ENCODE measurements at regions not wholly inside any gene's neighbourhood (a gene's known extent, or its start where the extent isn't known, plus 50 kb on each side); places are given as distances from the start of the nearest gene placed in this dataset.

DNA sequence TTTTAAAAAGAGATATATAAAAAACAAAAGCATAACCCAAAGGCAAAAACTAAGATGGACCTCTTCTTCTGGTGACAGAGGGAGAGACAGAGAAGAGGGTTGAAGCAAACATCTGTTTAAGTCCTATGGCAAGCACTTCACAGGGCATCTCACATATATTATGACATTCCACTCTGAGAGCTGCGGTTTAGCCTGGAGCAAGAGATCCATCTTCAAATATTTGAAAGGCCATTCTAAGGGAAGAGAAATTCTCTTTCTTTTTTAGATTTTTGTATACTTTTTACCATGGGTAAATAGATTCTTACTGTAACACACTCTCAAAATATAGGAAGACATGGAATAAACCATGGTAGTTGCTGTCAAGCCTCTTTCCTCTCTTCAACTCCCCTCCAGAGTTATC lies 204.1 kb downstream of the GXYLT1 start:
- FAIRE-seq, result no peak
- no peak for DNase-seq (ENCODE audit: low read depth, low spot score)
- no peak for ATAC-seq

More for the DNA sequence above, 204.1 kb downstream of the GXYLT1 start:
- H2AFZ ChIP-seq (ENCODE audit: control insufficient read depth, low read depth, low read length), result no peak overlapping the region
- intact Hi-C loops (cut with micrococcal nuclease; ENCODE audit: unreplicated experiment), result no loop called here
- no peaks in the 10 kb centered on the region; the same call in 2 of the 3 replicates for H3K9me3 ChIP-seq (replicated peaks; ENCODE audit: control insufficient read depth, insufficient read depth, low read length)
- CTCF ChIA-PET, result no interaction called here
- in situ Hi-C loops (cut with MboI), result no loop called here
- BruUV-seq (replicated peaks), result no TSS peak
- 88% methylated on average over 1 of the region's 1 CpG for WGBS (ENCODE audit: insufficient coverage, insufficient replicate concordance, low lambda C conversion rate, missing lambda C conversion rate)
- no peaks in the 10 kb centered on the region for H4K20me1 ChIP-seq (ENCODE audit: control insufficient read depth, insufficient read depth)
- no peaks in the 10 kb centered on the region for H3K79me2 ChIP-seq (ENCODE audit: control insufficient read depth, insufficient read depth, low read length)
- TF ChIP-seq POU2F2 (IDR thresholded peaks at IDR 0.05; ENCODE audit: borderline replicate concordance, low read depth, low read length) (no peak), GABPA (IDR thresholded peaks at IDR 0.05; ENCODE audit: low read depth) (no peak), MEF2B (IDR thresholded peaks at IDR 0.05; ENCODE audit: partially characterized antibody, poor library complexity, severe bottlenecking) (no peak), HDGF (IDR thresholded peaks at IDR 0.05) (no peak), ETV6 (conservative IDR thresholded peaks at IDR 0.05 in 1 of 2, IDR thresholded peaks at IDR 0.05 in 1 of 2; ENCODE audit: borderline replicate concordance in 1 of 2, low read depth in 1 of 2) (no peak), SIX5 (IDR thresholded peaks at IDR 0.05; ENCODE audit: low read depth, low read length, severe bottlenecking) (no peak), TCF12 (IDR thresholded peaks at IDR 0.05; ENCODE audit: low read depth, low read length) (no peak), NR2C1 (IDR thresholded peaks at IDR 0.05) (no peak), PML (IDR thresholded peaks at IDR 0.05; ENCODE audit: low read length) (no peak)
- TF ChIP-seq, protein P1, sequence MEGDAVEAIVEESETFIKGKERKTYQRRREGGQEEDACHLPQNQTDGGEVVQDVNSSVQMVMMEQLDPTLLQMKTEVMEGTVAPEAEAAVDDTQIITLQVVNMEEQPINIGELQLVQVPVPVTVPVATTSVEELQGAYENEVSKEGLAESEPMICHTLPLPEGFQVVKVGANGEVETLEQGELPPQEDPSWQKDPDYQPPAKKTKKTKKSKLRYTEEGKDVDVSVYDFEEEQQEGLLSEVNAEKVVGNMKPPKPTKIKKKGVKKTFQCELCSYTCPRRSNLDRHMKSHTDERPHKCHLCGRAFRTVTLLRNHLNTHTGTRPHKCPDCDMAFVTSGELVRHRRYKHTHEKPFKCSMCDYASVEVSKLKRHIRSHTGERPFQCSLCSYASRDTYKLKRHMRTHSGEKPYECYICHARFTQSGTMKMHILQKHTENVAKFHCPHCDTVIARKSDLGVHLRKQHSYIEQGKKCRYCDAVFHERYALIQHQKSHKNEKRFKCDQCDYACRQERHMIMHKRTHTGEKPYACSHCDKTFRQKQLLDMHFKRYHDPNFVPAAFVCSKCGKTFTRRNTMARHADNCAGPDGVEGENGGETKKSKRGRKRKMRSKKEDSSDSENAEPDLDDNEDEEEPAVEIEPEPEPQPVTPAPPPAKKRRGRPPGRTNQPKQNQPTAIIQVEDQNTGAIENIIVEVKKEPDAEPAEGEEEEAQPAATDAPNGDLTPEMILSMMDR (IDR thresholded peaks at IDR 0.05 in 2 of 3, conservative IDR thresholded peaks at IDR 0.05 in 1 of 3; ENCODE audit: control insufficient read depth in 2 of 3, extremely low read depth in 1 of 3, insufficient read depth in 1 of 3, low read depth in 3 of 3, low read length in 3 of 3), result no peak
- TF ChIP-seq, protein P2, sequence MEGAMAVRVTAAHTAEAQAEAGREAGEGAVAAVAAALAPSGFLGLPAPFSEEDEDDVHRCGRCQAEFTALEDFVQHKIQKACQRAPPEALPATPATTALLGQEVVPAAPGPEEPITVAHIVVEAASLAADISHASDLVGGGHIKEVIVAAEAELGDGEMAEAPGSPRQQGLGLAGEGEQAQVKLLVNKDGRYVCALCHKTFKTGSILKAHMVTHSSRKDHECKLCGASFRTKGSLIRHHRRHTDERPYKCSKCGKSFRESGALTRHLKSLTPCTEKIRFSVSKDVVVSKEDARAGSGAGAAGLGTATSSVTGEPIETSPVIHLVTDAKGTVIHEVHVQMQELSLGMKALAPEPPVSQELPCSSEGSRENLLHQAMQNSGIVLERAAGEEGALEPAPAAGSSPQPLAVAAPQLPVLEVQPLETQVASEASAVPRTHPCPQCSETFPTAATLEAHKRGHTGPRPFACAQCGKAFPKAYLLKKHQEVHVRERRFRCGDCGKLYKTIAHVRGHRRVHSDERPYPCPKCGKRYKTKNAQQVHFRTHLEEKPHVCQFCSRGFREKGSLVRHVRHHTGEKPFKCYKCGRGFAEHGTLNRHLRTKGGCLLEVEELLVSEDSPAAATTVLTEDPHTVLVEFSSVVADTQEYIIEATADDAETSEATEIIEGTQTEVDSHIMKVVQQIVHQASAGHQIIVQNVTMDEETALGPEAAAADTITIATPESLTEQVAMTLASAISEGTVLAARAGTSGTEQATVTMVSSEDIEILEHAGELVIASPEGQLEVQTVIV (IDR thresholded peaks at IDR 0.05; ENCODE audit: borderline replicate concordance, partially characterized antibody), result no peak
- TF ChIP-seq, protein P3, sequence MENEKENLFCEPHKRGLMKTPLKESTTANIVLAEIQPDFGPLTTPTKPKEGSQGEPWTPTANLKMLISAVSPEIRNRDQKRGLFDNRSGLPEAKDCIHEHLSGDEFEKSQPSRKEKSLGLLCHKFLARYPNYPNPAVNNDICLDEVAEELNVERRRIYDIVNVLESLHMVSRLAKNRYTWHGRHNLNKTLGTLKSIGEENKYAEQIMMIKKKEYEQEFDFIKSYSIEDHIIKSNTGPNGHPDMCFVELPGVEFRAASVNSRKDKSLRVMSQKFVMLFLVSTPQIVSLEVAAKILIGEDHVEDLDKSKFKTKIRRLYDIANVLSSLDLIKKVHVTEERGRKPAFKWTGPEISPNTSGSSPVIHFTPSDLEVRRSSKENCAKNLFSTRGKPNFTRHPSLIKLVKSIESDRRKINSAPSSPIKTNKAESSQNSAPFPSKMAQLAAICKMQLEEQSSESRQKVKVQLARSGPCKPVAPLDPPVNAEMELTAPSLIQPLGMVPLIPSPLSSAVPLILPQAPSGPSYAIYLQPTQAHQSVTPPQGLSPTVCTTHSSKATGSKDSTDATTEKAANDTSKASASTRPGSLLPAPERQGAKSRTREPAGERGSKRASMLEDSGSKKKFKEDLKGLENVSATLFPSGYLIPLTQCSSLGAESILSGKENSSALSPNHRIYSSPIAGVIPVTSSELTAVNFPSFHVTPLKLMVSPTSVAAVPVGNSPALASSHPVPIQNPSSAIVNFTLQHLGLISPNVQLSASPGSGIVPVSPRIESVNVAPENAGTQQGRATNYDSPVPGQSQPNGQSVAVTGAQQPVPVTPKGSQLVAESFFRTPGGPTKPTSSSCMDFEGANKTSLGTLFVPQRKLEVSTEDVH (IDR thresholded peaks at IDR 0.05; ENCODE audit: low read depth, partially characterized antibody), result no peak
- TF ChIP-seq, protein P4, sequence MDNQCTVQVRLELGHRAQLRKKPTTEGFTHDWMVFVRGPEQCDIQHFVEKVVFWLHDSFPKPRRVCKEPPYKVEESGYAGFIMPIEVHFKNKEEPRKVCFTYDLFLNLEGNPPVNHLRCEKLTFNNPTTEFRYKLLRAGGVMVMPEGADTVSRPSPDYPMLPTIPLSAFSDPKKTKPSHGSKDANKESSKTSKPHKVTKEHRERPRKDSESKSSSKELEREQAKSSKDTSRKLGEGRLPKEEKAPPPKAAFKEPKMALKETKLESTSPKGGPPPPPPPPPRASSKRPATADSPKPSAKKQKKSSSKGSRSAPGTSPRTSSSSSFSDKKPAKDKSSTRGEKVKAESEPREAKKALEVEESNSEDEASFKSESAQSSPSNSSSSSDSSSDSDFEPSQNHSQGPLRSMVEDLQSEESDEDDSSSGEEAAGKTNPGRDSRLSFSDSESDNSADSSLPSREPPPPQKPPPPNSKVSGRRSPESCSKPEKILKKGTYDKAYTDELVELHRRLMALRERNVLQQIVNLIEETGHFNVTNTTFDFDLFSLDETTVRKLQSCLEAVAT (IDR thresholded peaks at IDR 0.05), result no peak
- TF ChIP-seq, protein P5, sequence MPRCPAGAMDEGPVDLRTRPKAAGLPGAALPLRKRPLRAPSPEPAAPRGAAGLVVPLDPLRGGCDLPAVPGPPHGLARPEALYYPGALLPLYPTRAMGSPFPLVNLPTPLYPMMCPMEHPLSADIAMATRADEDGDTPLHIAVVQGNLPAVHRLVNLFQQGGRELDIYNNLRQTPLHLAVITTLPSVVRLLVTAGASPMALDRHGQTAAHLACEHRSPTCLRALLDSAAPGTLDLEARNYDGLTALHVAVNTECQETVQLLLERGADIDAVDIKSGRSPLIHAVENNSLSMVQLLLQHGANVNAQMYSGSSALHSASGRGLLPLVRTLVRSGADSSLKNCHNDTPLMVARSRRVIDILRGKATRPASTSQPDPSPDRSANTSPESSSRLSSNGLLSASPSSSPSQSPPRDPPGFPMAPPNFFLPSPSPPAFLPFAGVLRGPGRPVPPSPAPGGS (IDR thresholded peaks at IDR 0.05; ENCODE audit: borderline replicate concordance, insufficient read depth, low read depth, low read length, poor library complexity, severe bottlenecking), result no peak
- H3K9ac ChIP-seq (ENCODE audit: control insufficient read depth, insufficient read depth, low read length), result no peak overlapping the region
- H3K4me2 ChIP-seq (ENCODE audit: control insufficient read depth, insufficient read depth), result no peak overlapping the region
- no peaks in the 10 kb centered on the region for H3K4me1 ChIP-seq (ENCODE audit: control insufficient read depth, insufficient read depth, low read length)
- no peaks in the 10 kb centered on the region for H3K36me3 ChIP-seq (ENCODE audit: control insufficient read depth in 2 of 2, insufficient read depth in 2 of 2, low read length in 1 of 2)
- SMC1A ChIA-PET (ENCODE audit: uncharacterized antibody, unreplicated experiment), result no interaction called here
- H3K27ac ChIP-seq (ENCODE audit: control insufficient read depth, insufficient read depth), result no peak overlapping the region
- RAD21 ChIA-PET (ENCODE audit: unreplicated experiment), result no interaction called here
- no peaks in the 10 kb centered on the region for H3K27me3 ChIP-seq (replicated peaks in 1 of 2; ENCODE audit: control insufficient read depth in 2 of 2, insufficient read depth in 2 of 2, low read length in 1 of 2)
- POLR2A ChIA-PET, result no interaction called here
- H3K4me3 ChIP-seq, result no peak overlapping the region

All from GM12878 (cell line).